ENCODE measurements at regions not wholly inside any gene's neighbourhood (a gene's known extent, or its start where the extent isn't known, plus 50 kb on each side); places are given as distances from the start of the nearest gene placed in this dataset.
"Not testable (repeated sequence)": the region's sequence is repeated elsewhere in the genome, so short reads cannot be mapped to it uniquely, and the experiment has no call there.

DNA sequence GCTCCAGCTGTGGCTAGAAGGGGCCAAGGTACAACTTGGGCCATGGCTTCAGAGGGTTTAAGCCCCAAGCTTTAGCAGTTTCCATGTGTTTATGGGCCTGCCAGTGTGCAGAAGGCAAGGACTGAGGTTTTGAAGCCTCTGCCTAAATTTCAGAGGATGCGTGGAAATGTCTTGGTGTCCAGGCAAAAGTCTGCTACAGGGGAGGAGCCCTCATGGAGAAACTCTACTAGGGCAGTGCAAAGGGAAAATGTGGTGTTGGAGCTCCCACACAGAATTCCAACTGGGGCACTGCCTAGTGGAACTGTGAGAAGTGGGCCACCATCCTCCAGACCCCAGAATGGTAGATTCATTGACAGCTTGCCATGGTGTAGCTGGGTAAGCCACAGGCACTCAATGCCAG, 527.2 kb upstream of the RORB start:
- no peak for DNase-seq
- Mint-ChIP-seq H3K27ac (no peak overlapping the region), H3K4me3 (no peak overlapping the region), H3K4me1 (no peaks in the 10 kb centered on the region), H3K9me3 (peaks cover 0 to 15% (median 6%) of the 10 kb centered on the region in 5 donors), H3K36me3 (peaks cover 0 to 2% (median 0%) of the 10 kb centered on the region in 3 donors), H3K27me3 (no peaks in the 10 kb centered on the region)
- no peaks in the 10 kb centered on the region for H3K36me3 ChIP-seq (ENCODE audit: insufficient read depth, low read length)
- no peak overlapping the region for H3K4me3 ChIP-seq (ENCODE audit: low read length)
- H3K27me3 ChIP-seq (ENCODE audit: insufficient read depth, low read length, poor library complexity, severe bottlenecking), result no peaks in the 10 kb centered on the region
- no peaks in the 10 kb centered on the region for H3K9me3 ChIP-seq (ENCODE audit: low read length)
- ChIA-PET POLR2A (no interaction called here), CTCF (no interaction called here)
- no peak overlapping the region for H3K27ac ChIP-seq (ENCODE audit: low read depth, low read length)
- H3K4me1 ChIP-seq (ENCODE audit: insufficient read depth, low read length), result no peaks in the 10 kb centered on the region

DNA sequence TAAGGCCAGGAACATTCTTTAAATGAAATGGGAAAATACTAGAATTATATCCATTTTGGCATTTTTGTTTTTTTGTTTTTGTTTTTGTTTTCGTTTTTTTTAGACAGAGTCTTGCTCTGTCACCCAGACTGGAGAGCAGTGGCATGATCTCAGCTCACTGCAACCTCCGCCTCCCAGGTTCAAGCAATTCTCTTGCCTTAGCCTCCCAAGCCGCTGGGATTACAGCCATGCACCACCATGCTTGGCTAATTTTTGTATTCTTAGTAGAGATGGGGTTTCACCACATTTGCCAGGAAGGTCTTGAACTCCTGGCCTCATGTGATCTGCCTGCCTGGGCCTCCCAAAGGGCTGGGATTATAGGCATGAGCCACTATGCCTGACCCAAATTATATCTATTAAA, 520.7 kb upstream of the RORB start:
- H3K27ac ChIP-seq (ENCODE audit: low read depth, low read length); H3K4me3 Mint-ChIP-seq; H3K4me1 ChIP-seq (ENCODE audit: insufficient read depth, low read length); CTCF ChIA-PET; H3K36me3 ChIP-seq (ENCODE audit: insufficient read depth, low read length); DNase-seq; H3K27ac Mint-ChIP-seq; H3K4me1 Mint-ChIP-seq; H3K36me3 Mint-ChIP-seq; H3K4me3 ChIP-seq (ENCODE audit: low read length); H3K27me3 ChIP-seq (ENCODE audit: insufficient read depth, low read length, poor library complexity, severe bottlenecking); H3K27me3 Mint-ChIP-seq; POLR2A ChIA-PET; H3K9me3 ChIP-seq (ENCODE audit: low read length): not testable (repeated sequence)
- H3K9me3 Mint-ChIP-seq, result peaks cover 0 to 19% (median 0%) of the 10 kb centered on the region in 5 donors

DNA sequence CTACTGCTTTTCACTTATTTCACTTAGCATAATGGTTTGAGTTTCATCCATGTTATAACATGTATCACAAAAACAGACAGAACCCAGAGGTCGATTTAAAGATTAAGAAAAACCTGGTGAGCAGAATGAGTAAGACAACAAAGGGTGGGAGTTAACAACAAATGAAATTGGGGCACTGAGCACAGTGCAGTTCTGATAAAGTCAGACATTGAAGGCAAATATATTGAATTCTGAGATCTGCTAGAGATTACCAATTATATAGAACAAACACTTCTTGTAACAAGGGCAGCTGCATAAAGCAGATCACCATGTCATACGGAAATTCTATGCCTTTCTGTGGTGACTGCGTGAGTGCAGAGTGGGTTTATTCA, 517.3 kb upstream of the RORB start:
- Mint-ChIP-seq H3K9me3 (peaks cover 0 to 19% (median under 1%) of the 10 kb centered on the region in 5 donors), H3K4me3 (no peak overlapping the region)
- no peaks in the 10 kb centered on the region for H3K27me3 ChIP-seq (ENCODE audit: insufficient read depth, low read length, poor library complexity, severe bottlenecking)

DNA sequence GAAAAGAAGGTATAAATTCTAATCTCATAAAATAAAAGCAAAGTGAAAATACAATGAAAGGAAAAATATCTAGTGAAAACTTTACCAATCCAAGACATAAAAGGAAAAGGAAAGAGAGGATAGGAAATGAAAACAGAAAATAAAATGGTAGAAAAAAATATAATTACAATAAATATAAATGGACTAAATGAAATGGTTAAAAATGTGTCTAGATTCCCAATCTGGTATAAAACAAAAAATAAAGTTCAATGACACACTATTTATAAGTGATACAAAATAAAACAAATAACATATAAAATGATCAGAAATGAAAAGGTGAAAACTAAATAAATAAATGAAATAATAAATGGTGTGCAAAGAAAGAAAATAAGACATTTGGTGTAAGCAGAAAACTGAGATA, 516.4 kb upstream of the RORB start:
- H3K4me3 Mint-ChIP-seq, result no peak overlapping the region
- H3K4me1 Mint-ChIP-seq, result no peaks in the 10 kb centered on the region
- peaks cover 0 to 2% of the 10 kb centered on the region in 2 donors for H3K27me3 Mint-ChIP-seq
- Histone ChIP-seq H3K4me1 (ENCODE audit: insufficient read depth, low read length) (no peaks in the 10 kb centered on the region), H3K27me3 (ENCODE audit: insufficient read depth, low read length, poor library complexity, severe bottlenecking) (no peaks in the 10 kb centered on the region), H3K4me3 (ENCODE audit: low read length) (no peak overlapping the region), H3K9me3 (ENCODE audit: low read length) (no peaks in the 10 kb centered on the region), H3K36me3 (ENCODE audit: insufficient read depth, low read length) (no peaks in the 10 kb centered on the region), H3K27ac (ENCODE audit: low read depth, low read length) (no peak overlapping the region)
- CTCF ChIA-PET, result no interaction called here
- no peak for DNase-seq
- no peaks in the 10 kb centered on the region for H3K36me3 Mint-ChIP-seq
- H3K27ac Mint-ChIP-seq, result no peak overlapping the region
- POLR2A ChIA-PET, result no interaction called here
- H3K9me3 Mint-ChIP-seq, result peaks cover 2 to 19% (median 2%) of the 10 kb centered on the region in 5 donors

More for the DNA sequence above, 517.3 kb upstream of the RORB start:
- H3K9me3 ChIP-seq (ENCODE audit: low read length), result no peaks in the 10 kb centered on the region
- Mint-ChIP-seq H3K36me3 (no peaks in the 10 kb centered on the region), H3K4me1 (no peaks in the 10 kb centered on the region), H3K27me3 (no peaks in the 10 kb centered on the region), H3K27ac (no peak overlapping the region)
- POLR2A ChIA-PET, result no interaction called here
- no peak overlapping the region for H3K27ac ChIP-seq (ENCODE audit: low read depth, low read length)
- H3K4me3 ChIP-seq (ENCODE audit: low read length), result no peak overlapping the region
- H3K4me1 ChIP-seq (ENCODE audit: insufficient read depth, low read length), result no peaks in the 10 kb centered on the region
- no peak for DNase-seq
- no peaks in the 10 kb centered on the region for H3K36me3 ChIP-seq (ENCODE audit: insufficient read depth, low read length)
- CTCF ChIA-PET, result no interaction called here

DNA sequence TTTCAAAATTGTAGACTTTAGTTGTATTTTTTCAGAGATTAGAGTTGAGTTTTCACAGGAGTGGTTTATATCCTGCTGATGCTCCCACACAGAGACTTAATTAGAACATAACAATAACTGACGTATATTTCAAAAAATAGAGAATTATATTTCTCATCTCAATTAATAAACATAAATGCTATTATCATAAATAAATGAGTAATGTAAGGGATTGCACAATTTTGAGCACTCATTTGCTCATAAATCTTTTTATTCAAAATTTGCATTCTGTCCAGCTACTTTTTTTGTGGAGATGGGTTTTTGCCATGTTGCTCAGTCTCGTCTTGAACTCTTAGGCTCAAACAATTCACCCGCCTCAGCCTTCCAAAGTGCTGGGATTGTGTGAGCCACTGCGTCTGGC, 515.7 kb upstream of the RORB start:
- CTCF ChIA-PET, result no interaction called here
- DNase-seq, result no peak
- Mint-ChIP-seq H3K36me3 (no peaks in the 10 kb centered on the region), H3K9me3 (peaks cover 2 to 19% (median 3%) of the 10 kb centered on the region in 5 donors), H3K4me3 (no peak overlapping the region), H3K4me1 (no peaks in the 10 kb centered on the region), H3K27ac (no peak overlapping the region), H3K27me3 (peaks cover 0 to 2% of the 10 kb centered on the region in 2 donors)
- Histone ChIP-seq H3K4me1 (ENCODE audit: insufficient read depth, low read length) (no peaks in the 10 kb centered on the region), H3K36me3 (ENCODE audit: insufficient read depth, low read length) (no peaks in the 10 kb centered on the region), H3K4me3 (ENCODE audit: low read length) (no peak overlapping the region), H3K27ac (ENCODE audit: low read depth, low read length) (no peak overlapping the region), H3K27me3 (ENCODE audit: insufficient read depth, low read length, poor library complexity, severe bottlenecking) (no peaks in the 10 kb centered on the region), H3K9me3 (ENCODE audit: low read length) (no peaks in the 10 kb centered on the region)
- POLR2A ChIA-PET, result no interaction called here

DNA sequence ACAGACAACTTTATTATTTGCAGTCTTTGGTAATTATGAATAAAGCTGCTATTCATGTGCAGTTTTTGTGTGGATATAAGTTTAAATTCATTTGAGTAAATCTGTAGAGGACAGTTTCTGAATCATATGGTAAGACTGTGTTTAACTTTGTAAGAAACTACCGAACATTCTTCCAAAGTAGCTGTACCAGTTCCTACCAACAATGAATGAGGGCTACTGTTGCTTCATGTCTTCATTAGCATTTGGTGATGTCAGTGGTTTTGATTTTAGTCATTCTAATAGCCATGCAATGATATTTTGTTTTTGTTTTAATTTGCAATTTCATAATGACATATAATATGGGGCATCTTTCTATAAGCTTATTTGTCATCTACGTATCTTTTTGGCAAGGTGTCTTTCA, 501.3 kb upstream of the RORB start:
- peaks cover 0 to 14% (median 0%) of the 10 kb centered on the region in 5 donors for H3K9me3 Mint-ChIP-seq
- H3K36me3 ChIP-seq (ENCODE audit: insufficient read depth, low read length), result no peaks in the 10 kb centered on the region
- no peaks in the 10 kb centered on the region for H3K9me3 ChIP-seq (ENCODE audit: low read length)
- no peak overlapping the region for H3K4me3 ChIP-seq (ENCODE audit: low read length)
- H3K36me3 Mint-ChIP-seq, result no peaks in the 10 kb centered on the region
- no peak overlapping the region for H3K4me3 Mint-ChIP-seq
- POLR2A ChIA-PET, result no interaction called here
- no peaks in the 10 kb centered on the region for H3K27me3 Mint-ChIP-seq
- no peaks in the 10 kb centered on the region for H3K4me1 Mint-ChIP-seq
- no peak overlapping the region for H3K27ac ChIP-seq (ENCODE audit: low read depth, low read length)
- no peaks in the 10 kb centered on the region for H3K27me3 ChIP-seq (ENCODE audit: insufficient read depth, low read length, poor library complexity, severe bottlenecking)
- no peak overlapping the region for H3K27ac Mint-ChIP-seq
- no peaks in the 10 kb centered on the region for H3K4me1 ChIP-seq (ENCODE audit: insufficient read depth, low read length)
- DNase-seq, result no peak
- CTCF ChIA-PET, result no interaction called here

DNA sequence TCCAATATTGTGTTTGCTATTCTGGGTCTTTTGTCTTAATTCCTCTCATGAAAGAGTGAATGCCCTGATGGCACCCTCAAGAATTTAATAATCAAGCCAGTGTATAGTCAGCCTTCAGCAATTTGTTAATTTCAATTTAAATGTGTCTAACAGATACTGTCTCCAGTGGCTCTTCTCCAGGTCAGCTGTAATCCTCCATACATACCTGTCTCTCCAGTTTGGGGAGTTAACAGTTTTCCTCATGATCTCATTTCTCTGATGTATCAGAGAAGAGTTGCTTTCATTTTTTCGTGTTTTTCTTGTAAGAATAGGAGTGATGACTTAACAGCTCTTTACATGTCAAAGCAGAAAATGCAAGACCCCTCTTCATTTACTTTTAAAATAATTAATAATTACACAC, 500.3 kb upstream of the RORB start:
- no peak for DNase-seq
- peaks cover 0 to 10% (median 0%) of the 10 kb centered on the region in 5 donors for H3K9me3 Mint-ChIP-seq
- Histone ChIP-seq H3K4me3 (ENCODE audit: low read length) (no peak overlapping the region), H3K27me3 (ENCODE audit: insufficient read depth, low read length, poor library complexity, severe bottlenecking) (no peaks in the 10 kb centered on the region), H3K9me3 (ENCODE audit: low read length) (no peaks in the 10 kb centered on the region), H3K27ac (ENCODE audit: low read depth, low read length) (no peak overlapping the region), H3K4me1 (ENCODE audit: insufficient read depth, low read length) (no peaks in the 10 kb centered on the region), H3K36me3 (ENCODE audit: insufficient read depth, low read length) (no peaks in the 10 kb centered on the region)
- H3K36me3 Mint-ChIP-seq, result no peaks in the 10 kb centered on the region
- H3K4me3 Mint-ChIP-seq, result no peak overlapping the region
- peak overlapping the region in 1 of 8 donors; percentile 37 for H3K27ac Mint-ChIP-seq
- CTCF ChIA-PET, result no interaction called here
- H3K27me3 Mint-ChIP-seq, result no peaks in the 10 kb centered on the region
- no peaks in the 10 kb centered on the region for H3K4me1 Mint-ChIP-seq
- POLR2A ChIA-PET, result no interaction called here

DNA sequence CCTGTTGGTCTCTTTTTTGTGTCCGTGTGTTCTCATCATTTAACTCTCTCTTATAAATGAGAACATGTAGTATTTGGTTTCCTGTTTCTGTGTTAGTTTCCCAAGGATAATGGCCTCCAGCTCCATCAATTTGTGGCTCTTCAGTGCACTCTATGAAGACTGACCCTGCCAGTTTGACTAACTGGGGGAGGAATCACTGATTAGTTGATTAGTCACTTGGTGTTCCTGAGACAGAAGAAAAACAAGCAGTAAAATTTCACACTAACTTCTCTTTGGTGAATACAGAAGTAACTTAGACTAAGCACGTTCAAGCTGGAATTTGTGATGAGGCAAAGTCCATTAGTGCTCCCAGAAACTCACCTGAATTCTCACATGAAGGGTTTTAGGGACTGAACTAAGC, 495.8 kb upstream of the RORB start:
- Histone ChIP-seq H3K4me1 (ENCODE audit: insufficient read depth, low read length) (no peaks in the 10 kb centered on the region), H3K27ac (ENCODE audit: low read depth, low read length) (no peak overlapping the region), H3K9me3 (ENCODE audit: low read length) (no peaks in the 10 kb centered on the region), H3K36me3 (ENCODE audit: insufficient read depth, low read length) (no peaks in the 10 kb centered on the region), H3K27me3 (ENCODE audit: insufficient read depth, low read length, poor library complexity, severe bottlenecking) (no peaks in the 10 kb centered on the region), H3K4me3 (ENCODE audit: low read length) (no peak overlapping the region)
- Mint-ChIP-seq H3K27me3 (no peaks in the 10 kb centered on the region), H3K4me3 (no peak overlapping the region), H3K4me1 (no peaks in the 10 kb centered on the region), H3K36me3 (no peaks in the 10 kb centered on the region), H3K9me3 (peaks cover 0 to 6% (median 0%) of the 10 kb centered on the region in 5 donors), H3K27ac (no peak overlapping the region)
- DNase-seq, result no peak
- CTCF ChIA-PET, result no interaction called here
- POLR2A ChIA-PET, result no interaction called here

DNA sequence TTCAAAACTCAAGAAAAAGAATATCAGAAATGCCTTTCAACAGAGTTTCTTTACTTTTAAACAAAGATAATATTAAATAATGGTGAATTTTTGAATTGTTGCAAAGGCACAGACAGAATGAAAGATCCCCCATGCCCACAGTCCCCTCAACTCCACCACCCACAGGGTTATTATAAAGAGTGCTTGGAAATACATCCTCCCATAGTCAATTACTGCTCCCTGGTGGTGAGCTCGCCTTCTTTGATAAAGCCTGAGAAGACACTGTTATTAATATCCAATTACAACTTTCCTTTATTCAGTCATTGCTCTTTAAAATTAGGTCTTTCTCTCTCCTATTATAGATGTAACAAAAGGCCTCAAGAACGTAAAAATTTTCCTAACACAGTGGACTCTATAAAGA, 490.2 kb upstream of the RORB start:
- Histone ChIP-seq H3K36me3 (ENCODE audit: insufficient read depth, low read length) (no peaks in the 10 kb centered on the region), H3K9me3 (ENCODE audit: low read length) (no peaks in the 10 kb centered on the region), H3K27ac (ENCODE audit: low read depth, low read length) (no peak overlapping the region), H3K4me3 (ENCODE audit: low read length) (no peak overlapping the region), H3K27me3 (ENCODE audit: insufficient read depth, low read length, poor library complexity, severe bottlenecking) (no peaks in the 10 kb centered on the region), H3K4me1 (ENCODE audit: insufficient read depth, low read length) (no peaks in the 10 kb centered on the region)
- Mint-ChIP-seq H3K27ac (no peak overlapping the region), H3K4me1 (no peaks in the 10 kb centered on the region), H3K36me3 (no peaks in the 10 kb centered on the region), H3K4me3 (no peak overlapping the region), H3K9me3 (peaks cover 0 to 1% (median 0%) of the 10 kb centered on the region in 5 donors), H3K27me3 (no peaks in the 10 kb centered on the region)
- ChIA-PET CTCF (no interaction called here), POLR2A (no interaction called here)
- no peak for DNase-seq
